ENCODE measurements at regions not wholly inside any gene's neighbourhood (a gene's known extent, or its start where the extent isn't known, plus 50 kb on each side); places are given as distances from the start of the nearest gene placed in this dataset.

- no peaks in the 10 kb centered on the region for H3K9me3 Mint-ChIP-seq (ENCODE audit: unreplicated experiment)
- H3K27ac Mint-ChIP-seq (ENCODE audit: low read depth, unreplicated experiment), result no peak overlapping the region
- POLR2A ChIA-PET, result interaction anchor here (0.7 to 1.5 kb wide), 2 partner anchors 9 to 871 kb away, joined by 3 read pairs; no protein-coding TSS in a partner anchor
- no peaks in the 10 kb centered on the region for H3K36me3 Mint-ChIP-seq (ENCODE audit: insufficient read depth, unreplicated experiment)
- no peak for TF ChIP-seq CTCF (IDR thresholded peaks at IDR 0.05; ENCODE audit: unreplicated experiment)
- H3K27me3 Mint-ChIP-seq (ENCODE audit: insufficient read depth, unreplicated experiment), result no peaks in the 10 kb centered on the region
- DNase-seq (ENCODE audit: unreplicated experiment), result no peak
- no peak overlapping the region for H3K4me3 Mint-ChIP-seq (ENCODE audit: unreplicated experiment)
- intact Hi-C loops (cut with micrococcal nuclease), result no loop called here
- no peaks in the 10 kb centered on the region for H3K4me1 Mint-ChIP-seq (ENCODE audit: insufficient read depth, unreplicated experiment)
- CTCF ChIA-PET, result interaction anchor here (1.1 to 1.3 kb wide), 3 partner anchors 11 to 196 kb away, joined by 3 to 4 read pairs (median 3); no protein-coding TSS in a partner anchor
- BruUV-seq (replicated peaks), result no TSS peak
Measured at GRCh38 chr6:134853111-134854055, 96.5 kb downstream of the ALDH8A1 start.

- Mint-ChIP-seq H3K27me3 (ENCODE audit: insufficient read depth, unreplicated experiment) (no peaks in the 10 kb centered on the region), H3K27ac (ENCODE audit: low read depth, unreplicated experiment) (no peak overlapping the region), H3K36me3 (ENCODE audit: insufficient read depth, unreplicated experiment) (no peaks in the 10 kb centered on the region), H3K9me3 (ENCODE audit: unreplicated experiment) (no peaks in the 10 kb centered on the region), H3K4me3 (ENCODE audit: unreplicated experiment) (no peak overlapping the region), H3K4me1 (ENCODE audit: insufficient read depth, unreplicated experiment) (no peaks in the 10 kb centered on the region)
- no peak for TF ChIP-seq CTCF (IDR thresholded peaks at IDR 0.05; ENCODE audit: unreplicated experiment)
- DNase-seq (ENCODE audit: unreplicated experiment), result no peak
- ChIA-PET CTCF (interaction anchor here (1.5 kb wide), 1 partner anchor 740 kb away, joined by 3 read pairs; no protein-coding TSS in a partner anchor), POLR2A (no interaction called here)
- intact Hi-C loops (cut with micrococcal nuclease), result no loop called here
- BruUV-seq (replicated peaks), result no TSS peak
Measured at GRCh38 chr6:134851548-134851947, 98.4 kb downstream of the ALDH8A1 start.

- Mint-ChIP-seq H3K4me3 (ENCODE audit: unreplicated experiment) (no peak overlapping the region), H3K4me1 (ENCODE audit: insufficient read depth, unreplicated experiment) (no peaks in the 10 kb centered on the region), H3K27me3 (ENCODE audit: insufficient read depth, unreplicated experiment) (no peaks in the 10 kb centered on the region), H3K27ac (ENCODE audit: low read depth, unreplicated experiment) (no peak overlapping the region), H3K36me3 (ENCODE audit: insufficient read depth, unreplicated experiment) (no peaks in the 10 kb centered on the region), H3K9me3 (ENCODE audit: unreplicated experiment) (no peaks in the 10 kb centered on the region)
- intact Hi-C loops (cut with micrococcal nuclease), result no loop called here
- BruUV-seq (replicated peaks), result no TSS peak
- no peak for DNase-seq (ENCODE audit: unreplicated experiment)
- TF ChIP-seq CTCF (IDR thresholded peaks at IDR 0.05; ENCODE audit: unreplicated experiment), result no peak
- POLR2A ChIA-PET, result no interaction called here
- CTCF ChIA-PET, result interaction anchor here (0.6 to 1.3 kb wide), 2 partner anchors 13 to 32 kb away, joined by 4 read pairs; no protein-coding TSS in a partner anchor
Measured at GRCh38 chr6:134850721-134851305, 99.1 kb downstream of the ALDH8A1 start.

GRCh38 chr6:134849920-134850447, 99.9 kb downstream of the ALDH8A1 start:
- intact Hi-C loops (cut with micrococcal nuclease), result no loop called here
- Mint-ChIP-seq H3K27ac (ENCODE audit: low read depth, unreplicated experiment) (no peak overlapping the region), H3K4me3 (ENCODE audit: unreplicated experiment) (no peak overlapping the region), H3K9me3 (ENCODE audit: unreplicated experiment) (no peaks in the 10 kb centered on the region), H3K27me3 (ENCODE audit: insufficient read depth, unreplicated experiment) (no peaks in the 10 kb centered on the region), H3K4me1 (ENCODE audit: insufficient read depth, unreplicated experiment) (no peaks in the 10 kb centered on the region), H3K36me3 (ENCODE audit: insufficient read depth, unreplicated experiment) (no peaks in the 10 kb centered on the region)
- POLR2A ChIA-PET, result no interaction called here
- TF ChIP-seq CTCF (IDR thresholded peaks at IDR 0.05; ENCODE audit: unreplicated experiment), result no peak
- DNase-seq (ENCODE audit: unreplicated experiment), result no peak
- BruUV-seq (replicated peaks), result no TSS peak
- CTCF ChIA-PET, result interaction anchor here (1.3 kb wide), 1 partner anchor 33 kb away, joined by 4 read pairs; no protein-coding TSS in a partner anchor

Measured in MCF 10A (cell line).